ENCODE measurements at regions not wholly inside any gene's neighbourhood (a gene's known extent, or its start where the extent isn't known, plus 50 kb on each side); places are given as distances from the start of the nearest gene placed in this dataset.

- Histone ChIP-seq H3K4me3 (no peak overlapping the region), H3K36me3 (no peaks in the 10 kb centered on the region), H3K27ac (no peak overlapping the region), H3K27me3 (no peaks in the 10 kb centered on the region), H4K20me1 (no peaks in the 10 kb centered on the region), H3K4me2 (no peak overlapping the region), H3K9ac (no peak overlapping the region), H3K9me3 (replicated peaks in 1 of 11) (no peaks in the 10 kb centered on the region), H3K4me1 (peaks cover 0 to 49% (median 0%) of the 10 kb centered on the region in 10 experiments; a peak in 8 of 20 replicates)
- no peak for TF ChIP-seq Cebpa-rat (IDR thresholded peaks at IDR 0.05)
Measured at GRCh38 chr5:87007737-87008136, 259.9 kb upstream of the RASA1 start.

GRCh38 chr5:87008751-87009560 is 258.7 kb upstream of the RASA1 start:
- Histone ChIP-seq H3K27me3 (no peaks in the 10 kb centered on the region), H3K27ac (no peak overlapping the region), H4K20me1 (no peaks in the 10 kb centered on the region), H3K4me1 (peaks cover 0 to 42% (median 0%) of the 10 kb centered on the region in 10 experiments; a peak in 8 of 20 replicates), H3K36me3 (no peaks in the 10 kb centered on the region), H3K4me3 (no peak overlapping the region), H3K4me2 (peak overlapping the region in 3 of 11 experiments; percentile 22 to 58 (median 39); a peak in 5 of 22 replicates), H3K9ac (no peak overlapping the region), H3K9me3 (replicated peaks in 1 of 11) (no peaks in the 10 kb centered on the region)
- TF ChIP-seq Cebpa-rat (IDR thresholded peaks at IDR 0.05), result no peak

GRCh38 chr5:87010736-87011135 is 256.9 kb upstream of the RASA1 start:
- Histone ChIP-seq H3K4me1 (peaks cover 0 to 51% (median 7%) of the 10 kb centered on the region in 10 experiments; a peak in 11 of 20 replicates), H3K27me3 (no peaks in the 10 kb centered on the region), H3K27ac (no peak overlapping the region), H4K20me1 (no peaks in the 10 kb centered on the region), H3K4me3 (no peak overlapping the region), H3K9ac (no peak overlapping the region), H3K9me3 (replicated peaks in 1 of 11) (no peaks in the 10 kb centered on the region), H3K36me3 (no peaks in the 10 kb centered on the region), H3K4me2 (no peak overlapping the region)
- TF ChIP-seq Cebpa-rat (IDR thresholded peaks at IDR 0.05), result no peak

GRCh38 chr5:87015901-87016300 is 251.8 kb upstream of the RASA1 start:
- H3K9ac ChIP-seq, result peak overlapping the region in 4 of 11 experiments; percentile 37 to 67 (median 54); a peak in 7 of 22 replicates
- H3K4me3 ChIP-seq, result no peak overlapping the region
- no peak for TF ChIP-seq Cebpa-rat (IDR thresholded peaks at IDR 0.05)
- H3K4me2 ChIP-seq, result peak overlapping the region in 5 of 11 experiments; percentile 42 to 87 (median 73); a peak in 8 of 22 replicates
- no peaks in the 10 kb centered on the region for H4K20me1 ChIP-seq
- peaks cover 9 to 86% (median 29%) of the 10 kb centered on the region in 10 experiments; a peak in 16 of 20 replicates for H3K4me1 ChIP-seq
- no peaks in the 10 kb centered on the region for H3K36me3 ChIP-seq
- H3K27me3 ChIP-seq, result no peaks in the 10 kb centered on the region
- no peaks in the 10 kb centered on the region for H3K9me3 ChIP-seq (replicated peaks in 1 of 11)
- peak overlapping the region in 7 of 11 experiments; percentile 29 to 92 (median 76); a peak in 13 of 22 replicates for H3K27ac ChIP-seq

GRCh38 chr5:87020099-87020934 is 247.4 kb upstream of the RASA1 start:
- Histone ChIP-seq H3K4me2 (peak overlapping the region; percentile 3 to 82 (median 29); a peak in 14 of 22 replicates), H3K27me3 (no peaks in the 10 kb centered on the region), H3K9ac (peak overlapping the region in 3 of 11 experiments; percentile 44 to 54 (median 52); a peak in 4 of 22 replicates), H3K27ac (peak overlapping the region in 5 of 11 experiments; percentile 43 to 61 (median 56); a peak in 8 of 22 replicates), H3K4me1 (peaks cover 9 to 64% (median 24%) of the 10 kb centered on the region in 10 experiments; a peak in 16 of 20 replicates), H3K36me3 (no peaks in the 10 kb centered on the region), H3K9me3 (replicated peaks in 1 of 11) (peaks cover 0 to 17% (median 6%) of the 10 kb centered on the region in 11 experiments; a peak in 11 of 22 replicates), H3K4me3 (no peak overlapping the region), H4K20me1 (no peaks in the 10 kb centered on the region)
- TF ChIP-seq Cebpa-rat (IDR thresholded peaks at IDR 0.05), result no peak

GRCh38 chr5:87022415-87022814 is 245.3 kb upstream of the RASA1 start:
- H3K9me3 ChIP-seq (replicated peaks in 1 of 11), result peaks cover 0 to 17% (median 6%) of the 10 kb centered on the region in 11 experiments; a peak in 11 of 22 replicates
- no peaks in the 10 kb centered on the region for H3K36me3 ChIP-seq
- H3K27ac ChIP-seq, result no peak overlapping the region
- peaks cover 9 to 65% (median 12%) of the 10 kb centered on the region in 10 experiments; a peak in 16 of 20 replicates for H3K4me1 ChIP-seq
- H3K4me3 ChIP-seq, result no peak overlapping the region
- no peak for TF ChIP-seq Cebpa-rat (IDR thresholded peaks at IDR 0.05)
- peak overlapping the region in 2 of 11 experiments; percentile 6 to 10; a peak in 1 of 22 replicates for H3K4me2 ChIP-seq
- H4K20me1 ChIP-seq, result no peaks in the 10 kb centered on the region
- no peaks in the 10 kb centered on the region for H3K27me3 ChIP-seq
- no peak overlapping the region for H3K9ac ChIP-seq

- Histone ChIP-seq H3K27ac (no peak overlapping the region), H3K9ac (no peak overlapping the region), H4K20me1 (no peaks in the 10 kb centered on the region), H3K4me3 (no peak overlapping the region), H3K27me3 (no peaks in the 10 kb centered on the region), H3K36me3 (no peaks in the 10 kb centered on the region), H3K9me3 (replicated peaks in 1 of 11) (peaks cover 0 to 29% (median 6%) of the 10 kb centered on the region in 11 experiments; a peak in 11 of 22 replicates), H3K4me2 (peak overlapping the region in 1 of 11 experiments; percentile 31; a peak in 3 of 22 replicates), H3K4me1 (peaks cover 0 to 23% (median 0%) of the 10 kb centered on the region in 10 experiments; a peak in 5 of 20 replicates)
- TF ChIP-seq Cebpa-rat (IDR thresholded peaks at IDR 0.05), result no peak
Measured at GRCh38 chr5:87027570-87027969, 240.1 kb upstream of the RASA1 start.

GRCh38 chr5:87029951-87030350 is 237.7 kb upstream of the RASA1 start:
- H3K4me3 ChIP-seq, result no peak overlapping the region
- peaks cover 0 to 22% (median 0%) of the 10 kb centered on the region in 10 experiments; a peak in 5 of 20 replicates for H3K4me1 ChIP-seq
- H3K4me2 ChIP-seq, result no peak overlapping the region
- H3K36me3 ChIP-seq, result no peaks in the 10 kb centered on the region
- H3K9ac ChIP-seq, result no peak overlapping the region
- H3K27ac ChIP-seq, result no peak overlapping the region
- no peak for TF ChIP-seq Cebpa-rat (IDR thresholded peaks at IDR 0.05)
- peaks cover 0 to 12% (median 0%) of the 10 kb centered on the region in 11 experiments; a peak in 3 of 22 replicates for H3K9me3 ChIP-seq (replicated peaks in 1 of 11)
- no peaks in the 10 kb centered on the region for H3K27me3 ChIP-seq
- H4K20me1 ChIP-seq, result no peaks in the 10 kb centered on the region

All from BLaER1 treated with 17β-estradiol and CSF1 and Interleukin-3, amounts not matched to agents 10 nM and 100 nM (cell line).